Lung (tissue), 11 donors: ENCODE measurements at regions not wholly inside any gene's neighbourhood (a gene's known extent, or its start where the extent isn't known, plus 50 kb on each side); places are given as distances from the start of the nearest gene placed in this dataset.

Source experiments
- ATAC-seq: fragments of 200-7000 bp; cut with Tn5 transposase; one replicate; pipeline ENCODE4 v1.9.1; 2020; ENCODE audit warnings: moderate number of reproducible peaks; ENCODE audit not compliant: insufficient read depth, low FRiP score
- DNase-seq, 3 donors: peaks; one replicate each; pipeline ENCODE4 v3.0.0-alpha.2; 2013 to 2017
- H3K27ac ChIP-seq, 2 donors: one replicate each; pipeline ENCODE4 v1.5.1; 2013; ENCODE audit warnings: mild to moderate bottlenecking in 2 of 2, moderate library complexity in 2 of 2, control low read depth in 1 of 2, inconsistent platforms in 1 of 2, low read depth in 1 of 2, low read length in 1 of 2
- H3K27me3 ChIP-seq, 3 donors: one replicate each; pipeline ENCODE4 v1.5.1; 2013; ENCODE audit warnings: low read length in 2 of 3; ENCODE audit not compliant: control insufficient read depth in 3 of 3, insufficient read depth in 3 of 3
- H3K36me3 ChIP-seq, 4 donors: one replicate each; pipeline ENCODE4 v1.5.1; 2013; ENCODE audit warnings: low read length in 4 of 4, mild to moderate bottlenecking in 1 of 4, moderate library complexity in 1 of 4; ENCODE audit not compliant: control insufficient read depth in 4 of 4, insufficient read depth in 4 of 4
- H3K4me1 ChIP-seq, 5 donors: one replicate each; pipeline ENCODE4 v1.5.1; 2013; ENCODE audit warnings: low read length in 5 of 5, mild to moderate bottlenecking in 2 of 5, moderate library complexity in 1 of 5; ENCODE audit not compliant: control insufficient read depth in 5 of 5, insufficient read depth in 5 of 5
- H3K4me3 ChIP-seq: one replicate; pipeline ENCODE4 v1.5.1; 2013; ENCODE audit warnings: mild to moderate bottlenecking, control low read depth, moderate library complexity
- H3K9ac ChIP-seq, 2 donors: one replicate each; pipeline ENCODE4 v1.5.1; 2013; ENCODE audit warnings: low read length in 2 of 2, control low read depth in 1 of 2; ENCODE audit not compliant: insufficient read depth in 1 of 2
- H3K9me3 ChIP-seq, 4 donors: one replicate each; pipeline ENCODE4 v1.5.1; 2013; ENCODE audit warnings: low read length in 3 of 4, mild to moderate bottlenecking in 1 of 4, moderate library complexity in 1 of 4; ENCODE audit not compliant: control insufficient read depth in 4 of 4, insufficient read depth in 3 of 4
- CTCF ChIP-seq: IDR thresholded peaks from 2 replicates; pipeline ENCODE4 v1.5.1; 2012; ENCODE audit warnings: mild to moderate bottlenecking; ENCODE audit errors: control extremely low read depth, extremely low read depth
- WGBS, 2 donors: extraction: QIAGEN DNeasy Blood & Tissue Kit; methylation state at CpG; one replicate each; pipeline ENCODE4 v1.1.7; 2013; 5-methylcytosine and 5-hydroxymethylcytosine counted together
- donor health status: control.
- donor health status: control.
- donor health status: Bipolar disorder and iron deficiency.
- donor health status: healthy.
- donor health status: DM: yes; HTN: yes; CAD: no.

DNA sequence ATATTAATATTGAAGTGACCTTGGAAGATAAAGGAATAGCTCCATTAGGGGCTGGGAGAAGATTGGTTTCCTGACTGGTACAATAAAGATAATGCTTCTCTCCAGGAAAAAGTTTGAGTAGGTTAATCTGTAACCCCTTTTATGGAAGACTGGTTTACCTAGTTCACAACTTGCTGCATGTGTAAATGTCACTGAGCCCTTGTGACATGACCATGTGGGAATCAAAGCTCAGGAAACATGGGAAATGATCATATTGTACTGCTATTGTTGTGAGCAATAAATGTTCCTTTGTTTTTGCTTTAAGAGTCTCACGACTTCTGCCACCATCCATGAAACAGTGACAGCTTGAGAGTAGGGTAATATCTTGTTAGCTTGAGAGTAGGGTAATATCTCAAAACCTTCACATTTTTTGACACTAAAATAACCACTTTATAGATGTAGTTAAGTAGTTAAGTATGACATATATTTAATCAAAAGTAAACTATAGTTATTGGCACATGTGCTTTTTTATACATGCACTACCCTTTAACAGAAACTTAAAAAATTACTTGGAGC, 1338.6 kb downstream of the FSCB start:
- no peak for DNase-seq
- Histone ChIP-seq H3K4me1 (peaks cover 0 to 8% (median 4%) of the 10 kb centered on the region in 5 donors), H3K27ac (no peak overlapping the region), H3K9ac (no peak overlapping the region), H3K36me3 (no peaks in the 10 kb centered on the region), H3K27me3 (no peaks in the 10 kb centered on the region), H3K9me3 (no peaks in the 10 kb centered on the region), H3K4me3 (no peak overlapping the region)
- TF ChIP-seq CTCF, result no peak
- WGBS, 2 donors, result 45 to 61% methylated on average over 1 of the region's 1 CpG
- no peak for ATAC-seq

DNA sequence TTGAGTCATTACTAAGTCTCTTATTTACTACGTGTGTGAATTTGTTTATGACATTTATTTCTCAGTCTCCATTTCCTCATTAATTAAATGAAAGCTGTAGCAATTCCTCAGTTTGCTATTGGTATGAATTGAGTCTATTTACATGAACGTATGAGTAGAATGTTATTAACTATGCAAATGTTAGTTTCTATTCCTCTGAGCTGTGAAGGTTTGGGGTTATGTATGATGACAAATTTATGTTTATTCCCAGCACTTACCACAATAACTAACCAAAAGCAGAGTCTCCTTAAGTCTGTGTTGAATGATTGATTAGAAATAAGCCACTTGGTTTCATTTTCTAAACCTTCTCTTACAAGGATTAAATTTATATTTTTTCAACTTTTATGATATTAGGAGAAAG, 1340.9 kb downstream of the FSCB start:
- H3K27ac ChIP-seq, result no peak overlapping the region
- ATAC-seq (no peak), DNase-seq (no peak)
- H3K9ac ChIP-seq, result no peak overlapping the region
- WGBS, 2 donors, result 84 to 89% methylated on average over 2 of the region's 2 CpGs
- H3K4me1 ChIP-seq, result peaks cover 0 to 6% (median 0%) of the 10 kb centered on the region in 5 donors
- H3K9me3 ChIP-seq, result no peaks in the 10 kb centered on the region
- H3K4me3 ChIP-seq, result no peak overlapping the region
- H3K36me3 ChIP-seq, result no peaks in the 10 kb centered on the region
- no peak for TF ChIP-seq CTCF
- no peaks in the 10 kb centered on the region for H3K27me3 ChIP-seq

DNA sequence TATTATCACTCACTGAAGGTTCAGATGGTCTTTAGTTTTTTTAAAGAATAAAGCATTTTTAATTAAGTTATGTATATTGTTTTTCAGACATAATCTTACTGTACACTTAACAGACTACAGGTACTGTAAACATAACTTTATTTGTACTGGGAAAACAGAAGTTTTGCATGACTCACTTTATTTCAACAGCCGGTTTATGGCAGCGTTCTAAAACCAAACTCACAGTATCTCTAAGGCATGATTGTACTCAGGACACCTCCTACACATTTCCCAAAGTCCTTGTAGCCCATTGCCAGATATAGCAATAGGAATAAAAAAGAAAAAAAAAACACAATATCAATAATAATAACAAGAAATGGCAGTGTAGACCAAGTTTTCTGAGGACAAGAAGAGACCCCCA, 1341.4 kb downstream of the FSCB start:
- ATAC-seq (no peak), DNase-seq (no peak)
- H3K27ac ChIP-seq, result no peak overlapping the region
- no peaks in the 10 kb centered on the region for H3K27me3 ChIP-seq
- H3K9ac ChIP-seq, result no peak overlapping the region
- no peaks in the 10 kb centered on the region for H3K9me3 ChIP-seq
- H3K4me1 ChIP-seq, result peaks cover 0 to 6% (median 0%) of the 10 kb centered on the region in 5 donors
- 88 to 92% methylated on average over 2 of the region's 2 CpGs for WGBS, 2 donors
- TF ChIP-seq CTCF, result no peak
- H3K36me3 ChIP-seq, result no peaks in the 10 kb centered on the region
- no peak overlapping the region for H3K4me3 ChIP-seq

- H3K4me3 ChIP-seq, result no peak overlapping the region
- H3K27me3 ChIP-seq, result no peaks in the 10 kb centered on the region
- peaks cover 0 to 9% (median 0%) of the 10 kb centered on the region in 5 donors for H3K4me1 ChIP-seq
- DNase-seq (no peak), ATAC-seq (no peak)
- TF ChIP-seq CTCF, result no peak
- no peaks in the 10 kb centered on the region for H3K9me3 ChIP-seq
- H3K36me3 ChIP-seq, result no peaks in the 10 kb centered on the region
- 71 to 90% methylated on average over 3 of the region's 3 CpGs for WGBS, 2 donors
- H3K9ac ChIP-seq, result no peak overlapping the region
- no peak overlapping the region for H3K27ac ChIP-seq
Observed at GRCh38 chr14:43161477-43161876, 1345.6 kb downstream of the FSCB start.
